Hematopoietic multipotent progenitor cell treated with erythropoietin and hydrocortisone succinate and interleukin-3 and kit ligand, for 17 days (in vitro differentiated cells): ENCODE measurements at regions not wholly inside any gene's neighbourhood (a gene's known extent, or its start where the extent isn't known, plus 50 kb on each side); places are given as distances from the start of the nearest gene placed in this dataset.

Source experiments
- DNase-seq: peaks from one replicate; pipeline ENCODE4 v3.0.0-alpha.2; 2015; ENCODE audit warnings: low spot score

GRCh38 chr3:117254985-117255384, 545.4 kb downstream of the TUSC7 start:
- no peak for DNase-seq

GRCh38 chr3:117255736-117256135, 546.2 kb downstream of the TUSC7 start:
- no peak for DNase-seq

- DNase-seq: no peak
Measured at GRCh38 chr3:117261983-117262421, 552.4 kb downstream of the TUSC7 start.

- DNase-seq: no peak
Measured at GRCh38 chr3:117263270-117263669, 553.7 kb downstream of the TUSC7 start.

GRCh38 chr3:117263745-117264144, 554.2 kb downstream of the TUSC7 start:
- no peak for DNase-seq

- DNase-seq: no peak
Measured at GRCh38 chr3:117264204-117264994, 554.8 kb downstream of the TUSC7 start.

GRCh38 chr3:117266806-117267205, 557.2 kb downstream of the TUSC7 start:
- DNase-seq: no peak

- no peak for DNase-seq
Measured at GRCh38 chr3:117268318-117268717, 558.7 kb downstream of the TUSC7 start.

- no peak for DNase-seq
Measured at GRCh38 chr3:117272274-117272673, 562.7 kb downstream of the TUSC7 start.

- DNase-seq: no peak
Measured at GRCh38 chr3:117272876-117273523, 563.4 kb downstream of the TUSC7 start.

GRCh38 chr3:117277816-117278215, 568.2 kb downstream of the TUSC7 start:
- DNase-seq: no peak

- no peak for DNase-seq
Measured at GRCh38 chr3:117278424-117279190, 569.0 kb downstream of the TUSC7 start.

- DNase-seq: no peak
Measured at GRCh38 chr3:117281371-117281770, 571.8 kb downstream of the TUSC7 start.

GRCh38 chr3:117282566-117282965, 573.0 kb downstream of the TUSC7 start:
- no peak for DNase-seq

- DNase-seq: no peak
Measured at GRCh38 chr3:117285737-117286136, 576.2 kb downstream of the TUSC7 start.

- no peak for DNase-seq
Measured at GRCh38 chr3:117286488-117286887, 576.9 kb downstream of the TUSC7 start.

GRCh38 chr3:117287602-117288001, 578.0 kb downstream of the TUSC7 start:
- no peak for DNase-seq

GRCh38 chr3:117291476-117291875, 581.9 kb downstream of the TUSC7 start:
- no peak for DNase-seq

GRCh38 chr3:117297065-117297464, 587.5 kb downstream of the TUSC7 start:
- DNase-seq: no peak

GRCh38 chr3:117297541-117297940, 588.0 kb downstream of the TUSC7 start:
- DNase-seq: no peak

- DNase-seq: no peak
Measured at GRCh38 chr3:117298273-117298672, 588.7 kb downstream of the TUSC7 start.

GRCh38 chr3:117302428-117302827, 592.8 kb downstream of the TUSC7 start:
- no peak for DNase-seq

- no peak for DNase-seq
Measured at GRCh38 chr3:117303443-117303842, 593.9 kb downstream of the TUSC7 start.
